Neural crest cell (in vitro differentiated cells): ENCODE measurements at regions not wholly inside any gene's neighbourhood (a gene's known extent, or its start where the extent isn't known, plus 50 kb on each side); places are given as distances from the start of the nearest gene placed in this dataset.

Experiments used
- DNase-seq: peaks from one replicate; pipeline ENCODE4 v3.0.0; 2021; ENCODE audit warnings: low read depth, mixed read lengths, low spot score
- H3K27ac Mint-ChIP-seq: one replicate; pipeline ENCODE4 v1.8.0; 2021; ENCODE audit warnings: mild to moderate bottlenecking, mixed read lengths; ENCODE audit not compliant: unreplicated experiment
- H3K27me3 Mint-ChIP-seq: 2 replicates; pipeline ENCODE4 v1.8.0; 2021; ENCODE audit warnings: low read depth, mild to moderate bottlenecking, mixed read lengths
- H3K36me3 Mint-ChIP-seq: 2 replicates; pipeline ENCODE4 v1.8.0; 2021; ENCODE audit warnings: low read depth, mild to moderate bottlenecking, mixed read lengths
- H3K4me1 Mint-ChIP-seq: 2 replicates; pipeline ENCODE4 v1.8.0; 2021; ENCODE audit warnings: mixed read lengths
- H3K4me3 Mint-ChIP-seq: one replicate; pipeline ENCODE4 v1.8.0; 2021; ENCODE audit warnings: mild to moderate bottlenecking, mixed read lengths
- H3K9me3 Mint-ChIP-seq: 2 replicates; pipeline ENCODE4 v1.8.0; 2021; ENCODE audit warnings: mixed read lengths
- TF ChIP-seq, protein P1 (sequence below): fragments of 200-600 bp; sonication (generic); conservative IDR thresholded peaks from 2 replicates; pipeline ENCODE4 v1.5.0; 2021; ENCODE audit warnings: antibody characterized with exemption, mild to moderate bottlenecking

DNA sequence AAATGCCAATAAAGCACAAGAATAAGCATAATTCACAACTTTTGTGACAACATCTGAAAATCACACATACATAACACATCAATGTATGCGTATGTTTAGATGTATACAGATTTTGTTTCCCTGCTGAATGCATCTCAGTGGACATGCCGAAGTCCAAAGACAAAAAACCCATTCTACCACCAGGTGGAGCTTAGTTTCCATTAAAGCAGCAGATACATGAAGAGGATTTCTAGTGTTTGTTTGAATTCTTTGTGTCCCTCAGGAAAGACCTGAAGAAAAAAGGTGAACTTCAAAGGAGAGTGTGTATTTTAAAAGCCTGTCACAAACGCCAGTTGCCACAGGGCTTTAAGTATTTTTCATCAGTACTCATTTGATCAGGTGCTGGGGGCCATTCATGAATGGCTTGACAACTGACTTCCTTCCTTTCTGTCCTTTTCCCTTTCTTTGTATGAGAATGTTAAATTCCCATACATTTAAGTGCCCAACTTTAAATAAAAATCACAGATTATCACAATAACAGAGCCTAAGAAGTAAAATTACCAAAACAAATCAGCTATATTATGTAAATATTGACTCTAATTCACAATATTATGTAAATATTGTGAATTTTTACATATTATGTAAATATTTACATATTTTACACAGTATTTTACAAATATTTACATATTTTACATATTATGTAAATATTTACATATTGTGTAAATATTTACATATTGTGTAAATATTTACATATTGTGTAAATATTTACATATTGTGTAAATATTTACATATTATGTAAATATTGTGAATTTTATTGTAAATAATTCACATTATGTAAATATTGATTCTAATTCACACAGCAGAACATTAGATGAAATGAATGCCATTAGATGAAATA is 343.0 kb downstream of the CRPPA start:
- H3K27ac Mint-ChIP-seq: no peak overlapping the region
- DNase-seq: peak; percentile 47
- TF ChIP-seq, protein P1, sequence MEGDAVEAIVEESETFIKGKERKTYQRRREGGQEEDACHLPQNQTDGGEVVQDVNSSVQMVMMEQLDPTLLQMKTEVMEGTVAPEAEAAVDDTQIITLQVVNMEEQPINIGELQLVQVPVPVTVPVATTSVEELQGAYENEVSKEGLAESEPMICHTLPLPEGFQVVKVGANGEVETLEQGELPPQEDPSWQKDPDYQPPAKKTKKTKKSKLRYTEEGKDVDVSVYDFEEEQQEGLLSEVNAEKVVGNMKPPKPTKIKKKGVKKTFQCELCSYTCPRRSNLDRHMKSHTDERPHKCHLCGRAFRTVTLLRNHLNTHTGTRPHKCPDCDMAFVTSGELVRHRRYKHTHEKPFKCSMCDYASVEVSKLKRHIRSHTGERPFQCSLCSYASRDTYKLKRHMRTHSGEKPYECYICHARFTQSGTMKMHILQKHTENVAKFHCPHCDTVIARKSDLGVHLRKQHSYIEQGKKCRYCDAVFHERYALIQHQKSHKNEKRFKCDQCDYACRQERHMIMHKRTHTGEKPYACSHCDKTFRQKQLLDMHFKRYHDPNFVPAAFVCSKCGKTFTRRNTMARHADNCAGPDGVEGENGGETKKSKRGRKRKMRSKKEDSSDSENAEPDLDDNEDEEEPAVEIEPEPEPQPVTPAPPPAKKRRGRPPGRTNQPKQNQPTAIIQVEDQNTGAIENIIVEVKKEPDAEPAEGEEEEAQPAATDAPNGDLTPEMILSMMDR: peak; percentile 84
- H3K4me3 Mint-ChIP-seq: no peak overlapping the region
- H3K4me1 Mint-ChIP-seq: peaks cover 6% of the 10 kb centered on the region
- peaks cover 2% of the 10 kb centered on the region for H3K9me3 Mint-ChIP-seq
- H3K36me3 Mint-ChIP-seq: peaks cover 2% of the 10 kb centered on the region
- H3K27me3 Mint-ChIP-seq: no peaks in the 10 kb centered on the region

DNA sequence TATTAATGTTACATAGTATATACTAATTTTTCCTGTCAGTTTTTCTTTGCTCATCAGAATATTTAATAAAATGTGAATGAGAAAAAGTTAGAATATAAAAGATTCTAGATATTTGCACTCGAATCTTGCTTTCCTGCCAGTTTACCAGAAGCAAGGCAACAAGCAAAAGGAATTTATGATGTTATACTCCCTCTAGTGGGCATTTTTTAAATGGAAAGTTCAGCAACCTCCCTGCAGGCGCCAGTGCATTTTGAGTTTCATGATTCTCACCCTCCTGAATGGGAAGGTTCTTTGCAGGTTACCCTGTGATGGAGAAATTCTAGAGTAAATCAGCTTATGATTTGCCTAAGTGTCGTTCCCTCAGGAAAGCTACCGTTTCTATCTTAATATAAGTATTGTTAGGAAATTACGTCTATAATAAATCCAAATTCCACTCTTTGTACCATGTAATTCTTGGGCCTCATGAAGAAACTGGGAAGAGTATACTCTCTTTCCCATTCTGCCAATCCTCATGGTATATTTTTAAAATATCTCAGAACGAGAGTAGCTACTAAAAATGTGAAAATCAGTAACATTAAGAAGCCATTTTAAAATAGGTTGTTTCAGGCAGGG is 350.0 kb downstream of the CRPPA start:
- peak; percentile 12 for DNase-seq
- TF ChIP-seq, protein P1: peak; percentile 95
- Mint-ChIP-seq H3K9me3 (no peaks in the 10 kb centered on the region), H3K4me1 (peaks cover 6% of the 10 kb centered on the region), H3K27me3 (no peaks in the 10 kb centered on the region), H3K36me3 (no peaks in the 10 kb centered on the region), H3K4me3 (no peak overlapping the region), H3K27ac (no peak overlapping the region)

DNA sequence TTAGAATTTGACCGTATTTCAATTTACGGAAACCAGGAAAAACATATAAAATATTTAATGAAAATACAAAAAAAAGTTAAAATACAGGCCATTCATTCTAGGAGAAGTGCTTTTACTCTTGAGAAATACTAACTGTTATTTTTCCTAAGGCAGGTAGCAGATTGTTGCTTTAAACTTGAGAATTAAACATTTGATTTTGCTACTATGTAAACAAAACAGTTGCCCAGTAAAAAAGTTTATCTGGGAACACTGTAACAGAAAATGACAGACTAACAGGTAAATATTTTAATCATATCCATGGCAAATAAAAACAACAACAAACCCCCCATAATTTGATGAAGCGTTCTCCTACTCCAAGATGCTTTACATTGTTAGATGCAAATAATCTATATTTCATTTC is 350.5 kb downstream of the CRPPA start:
- Mint-ChIP-seq H3K4me1 (peaks cover 6% of the 10 kb centered on the region), H3K27me3 (no peaks in the 10 kb centered on the region), H3K9me3 (no peaks in the 10 kb centered on the region), H3K4me3 (no peak overlapping the region), H3K27ac (no peak overlapping the region), H3K36me3 (no peaks in the 10 kb centered on the region)
- no peak for DNase-seq
- TF ChIP-seq, protein P1: no peak

DNA sequence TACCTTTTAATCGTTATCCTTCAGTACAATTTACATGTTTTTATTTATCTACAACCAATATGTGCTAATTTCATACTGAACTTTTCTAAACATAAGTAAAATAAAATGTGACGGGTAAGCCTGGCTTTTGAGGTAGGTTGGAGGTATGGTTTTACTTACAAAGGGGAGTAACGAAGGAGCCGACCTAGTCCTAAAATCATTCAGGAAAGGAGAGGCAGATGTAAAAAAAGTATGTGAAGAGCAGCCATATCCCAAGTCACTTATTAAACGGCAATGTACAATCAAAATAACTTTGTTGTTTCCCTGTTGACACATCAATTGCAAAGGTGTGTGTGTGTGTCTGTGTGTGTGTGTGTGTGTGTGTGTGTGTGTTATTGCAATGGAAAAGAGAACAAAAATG is 351.3 kb downstream of the CRPPA start:
- H3K9me3 Mint-ChIP-seq: no peaks in the 10 kb centered on the region
- no peak overlapping the region for H3K27ac Mint-ChIP-seq
- no peak for DNase-seq
- no peaks in the 10 kb centered on the region for H3K36me3 Mint-ChIP-seq
- TF ChIP-seq, protein P1: no peak
- H3K27me3 Mint-ChIP-seq: no peaks in the 10 kb centered on the region
- H3K4me1 Mint-ChIP-seq: peaks cover 6% of the 10 kb centered on the region
- no peak overlapping the region for H3K4me3 Mint-ChIP-seq

DNA sequence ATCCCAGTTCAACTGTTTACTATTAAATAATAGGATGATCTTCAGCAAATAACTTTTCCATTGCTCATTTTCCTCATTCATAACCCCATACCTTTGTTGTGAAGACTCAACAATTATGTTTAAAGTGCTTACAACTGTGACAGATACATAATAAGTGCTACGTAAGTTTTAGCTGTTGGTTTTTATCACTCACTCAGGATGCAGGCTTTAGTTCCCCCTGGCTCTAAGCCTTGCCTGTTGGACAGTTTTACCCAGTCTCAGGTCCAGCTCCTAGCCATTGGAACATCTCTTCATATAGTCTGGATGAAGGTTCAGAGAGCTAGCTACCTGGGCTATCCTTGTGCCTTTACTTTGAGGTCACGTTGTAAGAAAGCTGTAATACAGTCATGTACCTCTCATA is 353.2 kb downstream of the CRPPA start:
- no peak overlapping the region for H3K4me3 Mint-ChIP-seq
- no peak overlapping the region for H3K27ac Mint-ChIP-seq
- H3K36me3 Mint-ChIP-seq: no peaks in the 10 kb centered on the region
- H3K27me3 Mint-ChIP-seq: no peaks in the 10 kb centered on the region
- peaks cover 15% of the 10 kb centered on the region for H3K4me1 Mint-ChIP-seq
- no peak for DNase-seq
- no peaks in the 10 kb centered on the region for H3K9me3 Mint-ChIP-seq
- TF ChIP-seq, protein P1: no peak
